ENCODE measurements at regions not wholly inside any gene's neighbourhood (a gene's known extent, or its start where the extent isn't known, plus 50 kb on each side); places are given as distances from the start of the nearest gene placed in this dataset.

DNA sequence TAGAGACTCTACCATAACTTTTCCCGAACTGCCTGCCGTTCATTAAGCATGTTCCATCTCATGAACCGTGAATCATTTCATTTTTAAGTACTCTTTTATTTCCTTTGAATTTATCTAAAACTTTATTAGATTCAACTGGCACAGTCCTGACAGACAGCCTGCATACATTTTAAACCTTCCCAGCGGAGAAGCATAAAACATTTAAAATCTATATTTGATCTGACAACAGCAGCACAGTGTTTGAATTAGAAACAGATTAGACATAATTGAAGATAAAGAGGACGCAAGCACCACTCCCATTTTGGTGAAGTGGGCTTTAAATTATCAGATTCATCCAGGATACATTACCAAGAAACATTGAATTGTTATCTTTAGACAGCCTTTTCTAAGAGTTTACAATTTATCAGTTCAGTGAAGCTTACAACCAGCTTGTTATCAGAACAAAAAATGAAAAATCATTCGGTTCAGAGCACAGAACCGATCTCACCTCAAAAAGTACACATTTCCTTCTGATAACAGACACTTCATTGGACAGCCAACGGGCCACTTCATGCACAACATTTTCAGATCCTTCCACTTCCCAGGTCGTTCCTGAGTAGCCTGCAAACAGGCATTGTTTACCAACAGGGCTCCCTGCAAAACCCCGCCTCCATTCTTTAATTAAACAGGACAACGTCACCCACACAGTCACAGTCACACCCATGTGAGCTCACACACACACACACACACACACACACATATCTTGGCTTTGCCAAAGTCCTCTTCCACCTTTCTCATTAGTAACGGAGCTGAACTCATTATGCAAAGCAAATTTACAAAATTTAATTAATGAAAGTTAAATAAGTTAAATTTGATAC, 171.2 kb downstream of the SP3 start:
- no peak for TF ChIP-seq POLR2AphosphoS5 (IDR thresholded peaks at IDR 0.05)
- TF ChIP-seq, protein P1, sequence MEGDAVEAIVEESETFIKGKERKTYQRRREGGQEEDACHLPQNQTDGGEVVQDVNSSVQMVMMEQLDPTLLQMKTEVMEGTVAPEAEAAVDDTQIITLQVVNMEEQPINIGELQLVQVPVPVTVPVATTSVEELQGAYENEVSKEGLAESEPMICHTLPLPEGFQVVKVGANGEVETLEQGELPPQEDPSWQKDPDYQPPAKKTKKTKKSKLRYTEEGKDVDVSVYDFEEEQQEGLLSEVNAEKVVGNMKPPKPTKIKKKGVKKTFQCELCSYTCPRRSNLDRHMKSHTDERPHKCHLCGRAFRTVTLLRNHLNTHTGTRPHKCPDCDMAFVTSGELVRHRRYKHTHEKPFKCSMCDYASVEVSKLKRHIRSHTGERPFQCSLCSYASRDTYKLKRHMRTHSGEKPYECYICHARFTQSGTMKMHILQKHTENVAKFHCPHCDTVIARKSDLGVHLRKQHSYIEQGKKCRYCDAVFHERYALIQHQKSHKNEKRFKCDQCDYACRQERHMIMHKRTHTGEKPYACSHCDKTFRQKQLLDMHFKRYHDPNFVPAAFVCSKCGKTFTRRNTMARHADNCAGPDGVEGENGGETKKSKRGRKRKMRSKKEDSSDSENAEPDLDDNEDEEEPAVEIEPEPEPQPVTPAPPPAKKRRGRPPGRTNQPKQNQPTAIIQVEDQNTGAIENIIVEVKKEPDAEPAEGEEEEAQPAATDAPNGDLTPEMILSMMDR (IDR thresholded peaks at IDR 0.05 in 8 of 11, conservative IDR thresholded peaks at IDR 0.05 in 3 of 11) = no peak
- TF ChIP-seq POLR2A (IDR thresholded peaks at IDR 0.05) = no peak
